ENCODE measurements at regions not wholly inside any gene's neighbourhood (a gene's known extent, or its start where the extent isn't known, plus 50 kb on each side); places are given as distances from the start of the nearest gene placed in this dataset.
"Not testable (repeated sequence)": the region's sequence is repeated elsewhere in the genome, so short reads cannot be mapped to it uniquely, and the experiment has no call there.

DNA sequence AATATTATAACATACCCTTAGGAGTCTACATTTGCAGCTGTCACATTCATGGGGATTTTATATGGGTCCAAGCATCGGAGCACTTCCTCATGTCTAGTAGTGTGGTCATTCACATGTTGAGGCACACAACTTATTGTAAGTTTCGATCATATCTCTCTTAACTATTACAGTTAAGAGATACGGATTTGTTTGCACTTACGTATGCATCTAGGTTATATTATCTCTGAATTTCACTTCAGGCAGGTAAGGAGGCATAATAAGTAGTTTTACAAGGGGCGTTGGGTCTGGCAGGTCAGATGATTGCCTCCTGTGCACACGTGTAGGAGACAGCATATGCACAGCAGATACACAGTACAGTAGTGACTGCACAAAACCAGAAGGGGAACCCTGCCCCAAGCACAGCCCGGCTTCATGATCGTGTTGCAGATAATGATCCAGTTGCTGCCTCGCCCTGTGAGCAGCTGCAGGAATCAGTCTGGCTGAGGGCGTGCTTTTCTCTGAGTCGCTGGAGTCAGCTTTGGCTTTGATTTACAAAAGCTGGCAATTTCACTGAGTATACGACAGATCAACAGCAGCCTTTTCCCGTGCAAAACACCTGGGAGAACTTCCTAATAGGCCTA is 302.9 kb upstream of the GATB start:
- no peak for DNase-seq (ENCODE audit: low spot score)

DNA sequence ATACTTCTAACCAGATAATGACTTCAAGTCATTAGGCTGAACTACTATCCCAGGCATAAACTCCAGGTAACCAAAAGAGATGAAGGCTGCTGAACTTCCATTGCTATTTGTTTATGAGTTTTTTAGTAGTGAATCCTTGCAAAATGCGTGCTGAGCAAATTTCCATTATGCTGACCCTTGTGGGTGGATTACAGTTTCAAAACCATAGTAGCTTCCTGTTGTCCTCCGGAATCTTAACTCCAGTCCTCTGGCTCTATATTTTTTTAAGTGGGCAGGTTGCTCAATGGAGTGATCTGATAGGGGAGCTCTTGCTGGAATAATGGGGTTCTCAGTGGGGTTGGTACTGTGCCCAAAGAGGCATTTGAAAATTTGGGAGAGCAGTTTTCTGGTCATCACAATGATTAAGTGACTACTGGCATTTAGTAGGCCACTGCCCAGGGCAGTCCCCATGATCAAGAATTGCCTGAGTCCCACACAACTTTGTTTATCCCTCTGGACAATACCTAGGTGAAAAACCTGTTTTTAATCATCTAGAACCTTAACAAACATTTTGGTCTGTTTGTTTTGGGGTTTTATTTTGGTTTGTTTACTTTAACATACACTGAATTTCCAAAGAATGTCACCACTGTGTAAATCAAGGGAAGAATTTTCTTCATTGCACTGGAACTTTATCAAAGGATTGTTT is 302.3 kb upstream of the GATB start:
- DNase-seq (ENCODE audit: low spot score), result no peak

- DNase-seq (ENCODE audit: low spot score), result no peak
Observed at GRCh38 chr4:152054731-152055130, 293.9 kb upstream of the GATB start.

GRCh38 chr4:152052451-152053057 is 291.7 kb upstream of the GATB start:
- no peak for DNase-seq (ENCODE audit: low spot score)

- not testable (repeated sequence) for DNase-seq (ENCODE audit: low spot score)
Observed at GRCh38 chr4:152051332-152051731, 290.5 kb upstream of the GATB start.

DNA sequence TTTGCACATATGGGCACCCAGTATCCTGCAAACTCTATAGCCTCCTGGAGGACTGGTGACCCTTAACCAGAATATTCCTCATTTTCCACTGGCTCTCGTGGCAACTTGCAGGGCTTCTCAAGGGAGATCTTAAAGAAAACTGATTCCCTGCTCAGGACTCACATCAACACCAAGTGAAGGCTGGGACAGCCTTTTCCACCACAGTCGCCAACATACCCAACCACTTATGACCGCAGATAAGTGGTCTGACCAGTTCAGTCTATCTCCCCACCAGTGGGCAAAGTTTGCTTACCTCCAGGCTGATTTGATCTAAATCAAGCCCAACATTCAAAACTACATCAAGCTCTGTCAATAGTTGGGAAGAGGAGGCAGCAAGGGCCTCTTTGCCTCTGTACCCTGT is 289.3 kb upstream of the GATB start:
- DNase-seq (ENCODE audit: low spot score), result no peak

GRCh38 chr4:152047451-152047850 is 286.6 kb upstream of the GATB start:
- DNase-seq (ENCODE audit: low spot score), result no peak

- peak; percentile 91 for DNase-seq (ENCODE audit: low spot score)
Observed at GRCh38 chr4:152045807-152046571, 285.2 kb upstream of the GATB start.

DNA sequence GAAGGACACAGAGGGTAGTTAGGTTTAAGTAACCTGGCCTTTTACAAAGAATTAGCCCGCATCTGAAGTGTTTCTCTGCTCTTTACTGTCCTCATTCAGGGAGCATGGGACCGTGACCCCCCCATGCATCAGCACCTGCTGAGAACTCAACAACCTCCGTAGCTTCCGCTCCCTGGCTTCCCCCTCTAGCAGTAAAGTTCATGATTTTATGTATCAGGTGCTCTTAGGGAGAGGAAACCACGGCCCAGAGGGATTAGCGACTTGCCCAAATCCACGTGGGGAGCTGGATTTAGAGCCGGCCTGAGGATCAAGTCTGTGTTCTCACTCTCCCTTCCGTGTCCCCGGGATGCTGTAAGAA is 284.6 kb upstream of the GATB start:
- no peak for DNase-seq (ENCODE audit: low spot score)

DNA sequence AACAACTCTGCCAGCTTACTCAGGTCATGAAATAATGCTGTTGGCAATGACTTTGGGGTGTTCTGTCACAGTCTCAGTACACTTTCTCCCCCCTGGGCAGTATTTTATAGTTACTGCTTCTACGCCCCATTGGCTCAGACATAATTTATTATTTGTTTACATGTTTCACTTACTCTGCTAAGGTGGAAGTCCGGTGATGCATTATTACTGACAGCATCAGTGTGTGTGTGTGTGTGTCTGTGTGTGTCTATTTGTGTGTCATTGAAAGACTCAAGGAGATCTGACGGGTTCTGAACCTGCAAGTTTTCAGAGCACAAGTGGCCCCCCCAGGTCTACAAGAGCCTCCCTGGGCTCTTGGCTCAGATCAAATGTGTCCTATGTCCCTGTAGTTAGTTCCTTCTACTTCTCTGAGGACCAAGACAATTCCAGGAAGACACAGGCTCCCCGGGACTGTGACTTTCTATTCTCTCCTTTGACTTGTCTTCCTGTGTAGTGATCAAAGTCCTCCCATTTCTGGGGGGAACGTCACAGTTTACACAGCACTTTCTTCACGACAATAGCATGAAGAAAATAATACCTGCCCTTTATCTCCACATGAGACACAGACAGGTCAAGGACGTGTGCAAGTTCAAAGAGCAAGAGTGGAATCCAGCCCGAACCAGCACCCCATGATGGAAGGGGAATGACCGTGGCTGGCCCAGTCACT is 283.7 kb upstream of the GATB start:
- no peak for DNase-seq (ENCODE audit: low spot score)

DNA sequence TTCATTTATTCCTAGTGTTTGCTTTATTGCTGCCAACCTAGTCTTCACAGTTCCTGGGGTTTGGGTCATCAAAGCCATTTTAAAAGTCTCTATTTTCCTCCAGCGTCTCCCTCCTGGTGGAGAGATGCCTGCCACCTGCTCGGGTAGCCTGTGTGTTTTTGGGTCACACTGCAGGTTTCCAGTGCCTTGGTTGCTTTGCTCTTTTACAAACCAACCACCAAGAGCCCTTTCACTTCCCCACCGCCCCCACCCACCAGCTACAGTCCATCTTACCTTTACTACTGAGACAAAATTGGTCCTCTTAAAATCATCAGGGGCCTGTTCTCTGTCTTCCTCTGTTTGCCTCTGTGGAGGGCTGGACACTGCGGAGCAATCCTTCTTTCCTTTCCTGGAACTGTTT is 280.5 kb upstream of the GATB start:
- no peak for DNase-seq (ENCODE audit: low spot score)

- no peak for DNase-seq (ENCODE audit: low spot score)
Observed at GRCh38 chr4:152039691-152040090, 278.9 kb upstream of the GATB start.

DNA sequence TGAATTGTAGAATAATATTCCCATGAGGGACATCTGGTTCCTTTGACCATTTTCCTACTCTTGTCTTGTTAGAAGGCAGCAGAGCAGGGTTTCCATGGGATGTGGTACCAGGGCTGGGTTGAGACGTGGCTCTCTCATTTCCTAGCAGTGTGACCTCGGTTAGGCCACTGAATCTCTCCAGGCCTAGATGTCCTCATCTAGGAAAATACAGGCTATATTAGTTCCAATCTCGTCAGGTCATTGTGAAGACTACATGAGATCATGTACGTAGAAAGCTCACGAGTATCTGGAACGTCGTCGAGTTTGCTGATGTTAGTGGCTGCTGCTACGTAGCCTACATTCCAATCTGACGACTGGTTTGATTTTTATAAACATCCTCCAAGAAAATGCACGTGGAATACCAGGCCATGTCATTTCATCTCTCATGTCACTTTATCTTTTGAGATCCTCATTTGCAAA is 278.2 kb upstream of the GATB start:
- DNase-seq (ENCODE audit: low spot score), result no peak

DNA sequence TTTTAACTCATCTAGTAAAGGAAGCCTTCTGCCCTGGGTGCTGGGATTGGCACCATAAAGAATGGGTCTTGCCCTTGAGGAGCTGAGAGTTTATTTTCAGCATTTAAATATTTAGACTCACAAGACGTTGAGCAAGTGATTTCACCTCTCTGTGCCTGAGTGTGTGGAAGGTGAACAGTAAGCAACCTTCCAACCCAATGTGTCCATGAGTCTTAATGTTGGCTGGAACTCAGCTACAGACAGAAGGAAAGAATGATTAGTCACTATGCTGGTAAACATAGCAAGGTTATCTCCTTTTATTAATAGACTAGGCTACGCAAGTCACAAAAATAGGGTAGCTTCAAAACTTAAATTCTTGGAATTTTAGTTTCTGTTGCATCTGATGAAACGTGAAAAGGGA is 277.4 kb upstream of the GATB start:
- no peak for DNase-seq (ENCODE audit: low spot score)

DNA sequence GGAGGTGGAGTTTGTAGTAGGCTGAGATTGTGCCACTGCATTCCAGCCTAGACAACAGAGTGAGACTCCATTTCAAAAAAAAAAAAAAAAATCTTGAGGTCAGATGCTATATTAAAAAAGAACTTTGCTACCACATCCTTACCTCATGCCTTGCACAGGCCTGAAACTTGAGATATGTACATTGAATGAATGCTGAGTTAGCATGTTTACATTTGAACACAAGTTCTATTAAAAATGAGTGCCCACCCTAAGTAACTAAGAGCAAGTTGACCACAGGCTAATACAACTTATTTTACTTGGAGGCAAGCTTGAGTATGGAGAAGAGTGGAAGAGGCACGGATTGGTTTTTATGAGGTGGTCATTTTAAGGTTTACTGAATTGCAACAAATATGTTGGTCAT is 276.6 kb upstream of the GATB start:
- DNase-seq (ENCODE audit: low spot score), result no peak

- no peak for DNase-seq (ENCODE audit: low spot score)
Observed at GRCh38 chr4:152033621-152034020, 272.8 kb upstream of the GATB start.

DNA sequence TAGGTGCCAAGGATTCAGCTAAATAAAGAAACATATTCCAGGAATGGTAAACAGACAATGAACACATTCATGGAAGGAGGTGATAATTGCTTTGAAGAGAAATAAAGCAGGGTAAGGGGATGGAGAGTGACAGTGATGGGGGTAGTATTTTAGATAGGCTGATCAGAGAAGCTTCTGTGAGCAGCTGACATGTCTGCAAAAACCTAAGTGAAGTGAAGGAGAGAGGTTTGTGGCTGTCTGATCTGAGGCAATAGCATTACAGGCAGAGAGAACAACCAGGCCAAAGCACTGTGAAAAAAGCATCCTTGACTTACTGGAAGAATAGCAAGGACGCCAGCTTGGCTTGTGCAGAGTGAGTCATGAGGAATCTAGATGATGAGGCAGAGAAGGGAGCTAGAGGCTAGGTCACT is 271.9 kb upstream of the GATB start:
- no peak for DNase-seq (ENCODE audit: low spot score)

DNA sequence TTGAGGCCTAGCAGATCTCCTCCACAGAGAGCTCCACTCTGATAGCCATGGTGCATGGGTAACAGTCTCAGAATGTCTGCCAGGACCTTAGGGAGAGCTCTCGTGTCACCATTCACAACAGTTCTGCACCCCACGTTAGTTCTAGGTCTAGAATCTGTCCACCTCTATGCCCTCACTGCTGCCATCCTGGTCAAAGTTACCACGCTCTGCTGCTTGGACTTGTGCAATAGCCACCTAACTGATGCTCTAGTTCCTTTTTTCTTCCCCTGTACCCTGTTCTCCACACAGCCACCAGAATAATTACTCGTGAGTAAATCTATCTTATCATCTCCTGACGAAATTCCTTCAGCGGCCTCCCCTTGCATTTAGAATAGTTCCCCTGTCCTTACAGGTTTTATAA is 268.8 kb upstream of the GATB start:
- no peak for DNase-seq (ENCODE audit: low spot score)

DNA sequence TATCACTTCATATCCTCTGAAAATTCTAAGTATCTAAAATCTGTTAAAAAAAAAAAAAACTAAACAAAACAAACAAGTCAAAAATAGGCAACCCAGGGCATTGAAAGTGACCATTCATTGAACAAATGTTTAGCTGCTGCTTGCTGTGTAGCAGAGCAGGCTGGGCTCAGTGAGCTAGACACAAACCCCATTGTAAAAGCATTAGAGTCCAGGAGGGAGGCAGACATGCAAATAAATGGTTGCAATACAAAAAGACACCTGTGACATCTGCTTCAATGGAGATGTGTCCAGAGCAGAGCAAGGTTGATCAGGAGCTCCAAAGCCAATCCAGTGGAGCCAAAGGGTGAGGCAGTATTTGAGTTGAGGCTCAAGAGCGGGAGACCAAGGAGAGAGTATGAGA is 267.3 kb upstream of the GATB start:
- no peak for DNase-seq (ENCODE audit: low spot score)

DNA sequence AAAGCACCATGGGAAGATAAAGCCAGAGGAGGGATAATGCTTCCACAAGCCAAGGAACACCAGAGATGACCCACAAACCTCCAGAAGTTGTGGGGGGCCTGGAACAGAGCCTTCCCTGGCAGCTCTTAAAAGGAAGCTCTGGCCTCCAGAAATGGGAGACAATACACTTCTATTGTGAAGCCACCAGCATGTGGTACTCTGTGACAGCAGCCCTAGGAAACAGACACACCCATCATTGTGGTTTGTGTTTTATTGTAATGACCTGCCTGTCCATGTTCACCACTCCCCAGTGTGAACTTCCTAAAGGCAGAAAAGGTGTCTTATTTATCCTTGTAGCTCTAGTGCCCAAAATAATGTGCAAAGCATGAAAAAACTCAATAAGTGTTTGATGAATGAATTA is 264.1 kb upstream of the GATB start:
- DNase-seq (ENCODE audit: low spot score), result no peak

DNA sequence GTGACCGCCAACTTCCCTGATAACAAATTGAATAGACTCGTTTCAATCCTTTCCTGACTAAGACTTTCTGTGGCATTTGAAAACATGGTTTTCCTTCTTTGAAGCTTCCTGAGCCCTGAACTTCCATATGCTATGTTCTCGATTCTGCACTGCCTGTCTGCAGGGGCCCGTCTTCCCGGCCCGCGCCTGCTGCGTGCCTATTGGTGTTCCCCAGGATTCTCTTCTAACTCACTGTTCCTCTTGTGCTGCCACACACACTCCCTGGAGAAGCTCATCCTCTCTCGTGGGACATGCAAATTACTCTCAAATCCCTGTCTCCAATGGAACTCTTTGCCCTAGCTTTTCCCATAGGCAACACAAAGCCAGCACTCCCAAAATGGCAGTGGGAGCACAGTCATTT is 262.9 kb upstream of the GATB start:
- no peak for DNase-seq (ENCODE audit: low spot score)

DNA sequence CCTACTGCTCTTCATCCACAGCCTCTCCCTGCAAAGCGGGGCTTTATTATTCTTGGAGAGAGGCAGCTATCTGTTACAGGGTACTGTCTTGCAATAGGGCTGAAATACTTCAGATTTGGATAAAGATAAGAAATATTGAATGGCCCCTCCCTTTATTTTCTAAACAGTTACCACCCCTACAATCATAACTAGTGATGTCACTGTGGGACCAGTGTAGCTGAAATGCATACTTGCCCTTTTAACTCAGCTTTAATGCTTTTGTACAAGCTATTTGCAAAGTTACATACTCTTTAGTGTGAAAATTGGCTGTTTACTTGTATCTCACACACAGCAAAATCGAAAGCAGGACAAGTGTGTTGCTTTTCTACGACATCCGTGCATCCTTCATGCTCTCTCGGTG is 261.7 kb upstream of the GATB start:
- no peak for DNase-seq (ENCODE audit: low spot score)

Data from ecto neural progenitor cell (in vitro differentiated cells).